Breast epithelium (tissue), 4 donors: ENCODE measurements at regions not wholly inside any gene's neighbourhood (a gene's known extent, or its start where the extent isn't known, plus 50 kb on each side); places are given as distances from the start of the nearest gene placed in this dataset.

Experiments
- DNase-seq, 2 donors: peaks; one replicate each; pipeline ENCODE4 v3.0.0-alpha.2; 2019; ENCODE audit warnings: low spot score in 2 of 2
- H3K27ac ChIP-seq, 2 donors: fragments of 200-600 bp; sonication (generic) in 1 of 2; one replicate each; pipeline ENCODE4 v1.5.1; 2016 to 2019; ENCODE audit warnings: mild to moderate bottlenecking in 1 of 2
- H3K27me3 ChIP-seq, 2 donors: fragments of 200-600 bp; sonication (generic) in 1 of 2; one replicate each; pipeline versions ENCODE4 v1.5.1 to v1.6.0; 2017 to 2019; ENCODE audit warnings: control low read depth in 1 of 2, mild to moderate bottlenecking in 1 of 2
- H3K36me3 ChIP-seq: fragments of 200-600 bp; one replicate; pipeline ENCODE4 v1.5.1; 2019
- H3K4me1 ChIP-seq, 2 donors: fragments of 200-600 bp; sonication (generic); one replicate each; pipeline ENCODE4 v1.5.1; 2016 to 2019; ENCODE audit warnings: control low read depth in 1 of 2
- H3K4me3 ChIP-seq, 3 donors: fragments of 200-600 bp; sonication (generic); 1 replicate in 2 of 3; 2 replicates in 1 of 3; pipeline ENCODE4 v1.5.1; 2016 to 2019; ENCODE audit warnings: mild to moderate bottlenecking in 3 of 3, moderate library complexity in 2 of 3
- H3K9me3 ChIP-seq, 2 donors: fragments of 200-600 bp; sonication (generic) in 1 of 2; one replicate each; pipeline ENCODE4 v1.5.1; 2016 to 2019; ENCODE audit warnings: control low read depth in 1 of 2
- POLR2A ChIP-seq: fragments of 450-650 bp; IDR thresholded peaks from one replicate; pipeline ENCODE4 v1.6.1; 2016; ENCODE audit warnings: antibody characterized with exemption, mild to moderate bottlenecking, moderate library complexity
- POLR2AphosphoS5 ChIP-seq, 3 donors: sonication (generic); formaldehyde crosslinking; IDR thresholded peaks; one replicate each; pipeline ENCODE4 v1.6.1; 2017; ENCODE audit warnings: antibody characterized with exemption in 3 of 3
- intact Hi-C: fragments of 100-400 bp; cut with DNase I; formaldehyde crosslinking; loops from one replicate; pipeline ENCODE4 v1.15.1; 2023; ENCODE audit warnings: low total_unique reads
- TF ChIP-seq, protein P1 (sequence below), 3 donors: fragments of 450-650 bp; IDR thresholded peaks; one replicate each; pipeline ENCODE4 v1.5.1; 2016 to 2017; ENCODE audit warnings: antibody characterized with exemption in 3 of 3, mild to moderate bottlenecking in 3 of 3, moderate library complexity in 3 of 3

DNA sequence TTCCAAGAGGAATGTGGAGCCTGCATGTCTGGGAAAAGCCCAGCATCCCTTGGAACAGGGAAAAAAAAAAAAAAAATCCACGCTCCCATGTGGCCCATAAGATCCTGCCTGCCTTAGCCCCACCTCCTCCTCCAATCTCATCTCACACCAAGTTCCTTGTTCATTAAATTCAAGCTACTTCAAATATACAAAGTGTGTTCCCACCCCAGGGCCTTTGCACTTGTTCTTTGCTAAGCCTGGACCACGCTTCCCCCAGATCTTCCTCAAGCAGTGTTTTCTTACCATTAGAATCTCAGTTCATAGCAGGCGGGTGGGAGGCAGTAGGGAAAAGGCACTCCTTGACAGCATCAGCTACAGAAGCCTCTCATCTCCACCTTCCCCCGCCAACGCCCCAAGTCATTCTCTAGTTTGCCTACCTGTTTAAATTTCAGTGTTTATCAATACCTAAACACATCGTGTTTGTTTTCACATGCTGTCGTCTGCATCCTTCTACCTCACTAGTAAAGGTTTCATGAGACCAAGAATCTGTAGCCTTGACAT lies 262.8 kb downstream of the FGFR2 start:
- TF ChIP-seq POLR2A (no peak), POLR2AphosphoS5 (IDR thresholded peaks at IDR 0.05) (no peak)
- TF ChIP-seq, protein P1, sequence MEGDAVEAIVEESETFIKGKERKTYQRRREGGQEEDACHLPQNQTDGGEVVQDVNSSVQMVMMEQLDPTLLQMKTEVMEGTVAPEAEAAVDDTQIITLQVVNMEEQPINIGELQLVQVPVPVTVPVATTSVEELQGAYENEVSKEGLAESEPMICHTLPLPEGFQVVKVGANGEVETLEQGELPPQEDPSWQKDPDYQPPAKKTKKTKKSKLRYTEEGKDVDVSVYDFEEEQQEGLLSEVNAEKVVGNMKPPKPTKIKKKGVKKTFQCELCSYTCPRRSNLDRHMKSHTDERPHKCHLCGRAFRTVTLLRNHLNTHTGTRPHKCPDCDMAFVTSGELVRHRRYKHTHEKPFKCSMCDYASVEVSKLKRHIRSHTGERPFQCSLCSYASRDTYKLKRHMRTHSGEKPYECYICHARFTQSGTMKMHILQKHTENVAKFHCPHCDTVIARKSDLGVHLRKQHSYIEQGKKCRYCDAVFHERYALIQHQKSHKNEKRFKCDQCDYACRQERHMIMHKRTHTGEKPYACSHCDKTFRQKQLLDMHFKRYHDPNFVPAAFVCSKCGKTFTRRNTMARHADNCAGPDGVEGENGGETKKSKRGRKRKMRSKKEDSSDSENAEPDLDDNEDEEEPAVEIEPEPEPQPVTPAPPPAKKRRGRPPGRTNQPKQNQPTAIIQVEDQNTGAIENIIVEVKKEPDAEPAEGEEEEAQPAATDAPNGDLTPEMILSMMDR (IDR thresholded peaks at IDR 0.05): no peak
- no peak for DNase-seq
- H3K4me1 ChIP-seq: no peaks in the 10 kb centered on the region
- H3K4me3 ChIP-seq: no peak overlapping the region
- H3K36me3 ChIP-seq: no peaks in the 10 kb centered on the region
- H3K27ac ChIP-seq: no peak overlapping the region
- intact Hi-C loops: no loop called here
- no peaks in the 10 kb centered on the region for H3K9me3 ChIP-seq
- no peaks in the 10 kb centered on the region for H3K27me3 ChIP-seq

DNA sequence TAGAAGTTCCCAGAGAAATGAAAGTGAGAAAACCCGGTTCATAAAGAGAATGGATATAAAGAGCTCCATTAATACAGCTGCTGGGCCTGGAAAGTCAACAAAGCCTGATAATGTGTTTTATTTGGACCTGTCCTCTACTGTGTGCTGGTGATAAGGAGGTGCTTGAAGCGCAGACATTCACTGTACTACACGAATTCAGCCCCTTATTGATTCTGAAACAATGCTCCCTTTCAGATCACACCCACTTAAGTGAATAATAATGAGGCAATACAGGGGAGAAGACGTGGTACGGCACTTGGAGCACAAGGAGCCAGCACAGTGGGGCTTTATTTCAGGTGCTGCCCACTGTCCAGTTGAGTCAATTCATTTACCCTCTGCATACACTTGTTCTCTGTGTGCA lies 260.8 kb downstream of the FGFR2 start:
- no peak overlapping the region for H3K27ac ChIP-seq
- intact Hi-C loops: loop anchor here (1.0 kb wide), 1 partner anchor 14 kb away; no protein-coding TSS in a partner anchor
- no peaks in the 10 kb centered on the region for H3K4me1 ChIP-seq
- H3K4me3 ChIP-seq: no peak overlapping the region
- TF ChIP-seq POLR2AphosphoS5 (IDR thresholded peaks at IDR 0.05) (no peak), POLR2A (no peak)
- TF ChIP-seq, protein P1 (IDR thresholded peaks at IDR 0.05): no peak
- no peaks in the 10 kb centered on the region for H3K36me3 ChIP-seq
- no peaks in the 10 kb centered on the region for H3K9me3 ChIP-seq
- DNase-seq: no peak
- no peaks in the 10 kb centered on the region for H3K27me3 ChIP-seq

DNA sequence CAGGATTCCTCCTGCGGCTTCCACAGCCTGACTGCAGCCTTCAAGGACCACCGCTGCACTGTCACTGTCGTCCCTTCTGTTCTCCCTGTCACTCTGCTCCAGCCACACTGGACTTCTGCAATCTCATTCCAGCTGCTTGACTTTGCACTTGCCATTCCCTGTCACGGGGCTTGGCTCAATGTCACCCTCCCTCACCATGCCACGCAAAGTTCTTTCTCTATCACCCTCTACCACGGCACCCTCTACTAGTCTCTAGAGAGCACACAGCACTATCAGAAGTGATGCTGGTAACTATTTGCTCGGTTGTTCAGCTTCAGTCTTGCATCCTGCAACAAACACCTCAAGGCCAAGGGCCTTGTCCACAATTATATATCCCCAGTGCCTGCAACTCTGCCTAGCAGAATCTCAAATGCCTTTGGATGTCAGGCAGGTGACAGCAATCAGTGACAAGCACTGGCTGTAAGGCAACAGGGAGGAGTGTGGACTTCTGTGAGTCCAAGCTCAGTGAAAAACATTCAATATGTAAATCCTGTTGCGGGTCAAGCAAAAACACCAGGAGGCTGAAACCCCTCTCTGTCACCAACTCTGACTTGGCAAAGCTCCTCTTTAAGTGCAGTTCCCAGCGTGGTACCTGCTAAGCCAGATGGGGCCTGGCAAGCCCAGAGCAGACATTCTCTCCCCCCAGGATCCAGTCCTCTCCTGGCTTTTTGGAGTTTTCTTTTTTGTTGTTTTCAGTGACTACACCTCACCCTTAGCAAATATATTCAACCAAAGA lies 259.9 kb downstream of the FGFR2 start:
- no peak for DNase-seq
- Histone ChIP-seq H3K4me3 (no peak overlapping the region), H3K9me3 (no peaks in the 10 kb centered on the region), H3K4me1 (no peaks in the 10 kb centered on the region), H3K27ac (no peak overlapping the region), H3K36me3 (no peaks in the 10 kb centered on the region), H3K27me3 (no peaks in the 10 kb centered on the region)
- intact Hi-C loops: no loop called here
- TF ChIP-seq POLR2AphosphoS5 (IDR thresholded peaks at IDR 0.05) (no peak), POLR2A (no peak)
- TF ChIP-seq, protein P1 (IDR thresholded peaks at IDR 0.05): no peak

DNA sequence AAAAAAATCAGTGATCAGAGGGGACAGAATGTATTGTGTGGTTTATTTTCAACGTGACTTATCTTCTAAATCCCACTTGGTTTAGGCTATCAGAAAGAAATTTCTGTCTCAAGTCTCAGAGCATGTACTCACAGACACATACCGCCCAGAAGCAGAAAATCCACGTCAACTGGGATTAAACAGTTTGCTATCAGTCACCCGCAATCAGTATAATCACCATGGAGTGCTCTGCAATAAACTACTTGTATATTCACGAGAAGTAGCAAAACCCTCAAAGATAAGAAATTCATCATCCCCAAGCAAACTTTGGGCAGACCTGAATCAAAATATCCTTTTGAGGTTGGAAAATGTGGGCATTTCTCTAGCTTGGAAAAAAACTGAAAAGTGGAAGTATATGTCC lies 259.1 kb downstream of the FGFR2 start:
- intact Hi-C loops: no loop called here
- H3K27ac ChIP-seq: no peak overlapping the region
- H3K36me3 ChIP-seq: no peaks in the 10 kb centered on the region
- TF ChIP-seq, protein P1 (IDR thresholded peaks at IDR 0.05): no peak
- TF ChIP-seq POLR2AphosphoS5 (IDR thresholded peaks at IDR 0.05) (no peak), POLR2A (no peak)
- H3K9me3 ChIP-seq: no peaks in the 10 kb centered on the region
- no peak for DNase-seq
- H3K27me3 ChIP-seq: no peaks in the 10 kb centered on the region
- no peaks in the 10 kb centered on the region for H3K4me1 ChIP-seq
- H3K4me3 ChIP-seq: no peak overlapping the region

DNA sequence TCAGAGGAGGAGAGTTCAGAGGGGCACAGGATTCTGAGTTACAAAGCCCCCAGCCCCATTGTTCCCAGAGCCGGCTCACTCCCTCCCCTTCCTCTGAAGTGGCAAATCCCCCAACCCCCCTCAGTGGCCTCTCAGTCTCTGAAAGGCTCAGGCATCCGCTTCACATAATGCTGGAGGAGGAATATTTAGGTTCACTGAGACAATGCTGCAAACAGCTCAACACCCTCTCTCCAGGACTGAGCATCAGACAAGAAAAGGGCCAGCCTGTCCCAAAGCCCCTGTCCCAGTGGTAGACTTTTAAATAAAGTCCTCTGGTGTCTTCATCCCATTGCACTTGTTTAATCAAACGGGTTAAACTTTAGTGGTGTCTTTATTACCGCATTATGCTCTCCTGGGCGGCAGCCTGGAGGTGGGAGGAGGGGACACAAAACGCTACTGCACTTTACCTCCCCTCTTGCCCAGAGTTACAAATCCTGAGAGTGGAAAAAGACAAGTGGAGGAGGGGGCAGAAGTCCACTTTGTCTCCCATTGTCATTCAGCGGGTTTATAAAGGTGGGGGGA lies 257.9 kb downstream of the FGFR2 start:
- Histone ChIP-seq H3K4me3 (no peak overlapping the region), H3K9me3 (no peaks in the 10 kb centered on the region), H3K27me3 (no peaks in the 10 kb centered on the region), H3K36me3 (no peaks in the 10 kb centered on the region), H3K27ac (no peak overlapping the region), H3K4me1 (no peaks in the 10 kb centered on the region)
- intact Hi-C loops: no loop called here
- no peak for DNase-seq
- TF ChIP-seq, protein P1 (IDR thresholded peaks at IDR 0.05): no peak
- TF ChIP-seq POLR2A (no peak), POLR2AphosphoS5 (IDR thresholded peaks at IDR 0.05) (no peak)
